ENCODE measurements at regions not wholly inside any gene's neighbourhood (a gene's known extent, or its start where the extent isn't known, plus 50 kb on each side); places are given as distances from the start of the nearest gene placed in this dataset.

GRCh38 chr12:59929110-59929509 is 333.3 kb downstream of the SLC16A7 start:
- DNase-seq (no peak), ATAC-seq (no peak)
- no peak overlapping the region for H3K27ac ChIP-seq (ENCODE audit: low read length)
- 86% methylated on average over 2 of the region's 2 CpGs for WGBS
- H3K9me3 ChIP-seq (ENCODE audit: control insufficient read depth, low read length): no peaks in the 10 kb centered on the region
- no peak overlapping the region for H3K4me3 ChIP-seq (ENCODE audit: low read length)
- H3K27me3 ChIP-seq (ENCODE audit: control insufficient read depth, insufficient read depth): no peaks in the 10 kb centered on the region
- intact Hi-C loops (cut with DNase I): no loop called here
- no peaks in the 10 kb centered on the region for H3K4me1 ChIP-seq (ENCODE audit: control insufficient read depth, insufficient read depth, low read length)

- intact Hi-C loops (cut with DNase I): no loop called here
- Histone ChIP-seq H3K4me3 (ENCODE audit: low read length) (no peak overlapping the region), H3K27me3 (ENCODE audit: control insufficient read depth, insufficient read depth) (no peaks in the 10 kb centered on the region), H3K4me1 (ENCODE audit: control insufficient read depth, insufficient read depth, low read length) (no peaks in the 10 kb centered on the region), H3K27ac (ENCODE audit: low read length) (no peak overlapping the region), H3K9me3 (ENCODE audit: control insufficient read depth, low read length) (no peaks in the 10 kb centered on the region)
- ATAC-seq (no peak), DNase-seq (no peak)
- 92% methylated on average over 1 of the region's 1 CpG for WGBS
Measured at GRCh38 chr12:59934486-59934885, 338.7 kb downstream of the SLC16A7 start.

- WGBS: 75% methylated on average over 3 of the region's 3 CpGs
- H3K27me3 ChIP-seq (ENCODE audit: control insufficient read depth, insufficient read depth): no peaks in the 10 kb centered on the region
Measured at GRCh38 chr12:59936534-59936933, 340.7 kb downstream of the SLC16A7 start.

GRCh38 chr12:59937148-59937547 is 341.3 kb downstream of the SLC16A7 start:
- intact Hi-C loops (cut with DNase I): no loop called here
- Histone ChIP-seq H3K27me3 (ENCODE audit: control insufficient read depth, insufficient read depth) (no peaks in the 10 kb centered on the region), H3K27ac (ENCODE audit: low read length) (no peak overlapping the region), H3K9me3 (ENCODE audit: control insufficient read depth, low read length) (no peaks in the 10 kb centered on the region), H3K4me1 (ENCODE audit: control insufficient read depth, insufficient read depth, low read length) (no peaks in the 10 kb centered on the region), H3K4me3 (ENCODE audit: low read length) (no peak overlapping the region)
- DNase-seq: no peak
- no peak for ATAC-seq

More at GRCh38 chr12:59936534-59936933, 340.7 kb downstream of the SLC16A7 start:
- H3K27ac ChIP-seq (ENCODE audit: low read length): no peak overlapping the region
- H3K9me3 ChIP-seq (ENCODE audit: control insufficient read depth, low read length): no peaks in the 10 kb centered on the region
- ATAC-seq (no peak), DNase-seq (no peak)
- no peaks in the 10 kb centered on the region for H3K4me1 ChIP-seq (ENCODE audit: control insufficient read depth, insufficient read depth, low read length)
- no peak overlapping the region for H3K4me3 ChIP-seq (ENCODE audit: low read length)
- intact Hi-C loops (cut with DNase I): no loop called here

- intact Hi-C loops (cut with DNase I): no loop called here
- DNase-seq (no peak), ATAC-seq (no peak)
- H3K27ac ChIP-seq (ENCODE audit: low read length): no peak overlapping the region
- whole genome bisulfite sequencing: 81% methylated on average over 8 of the region's 8 CpGs
- no peaks in the 10 kb centered on the region for H3K27me3 ChIP-seq (ENCODE audit: control insufficient read depth, insufficient read depth)
- H3K9me3 ChIP-seq (ENCODE audit: control insufficient read depth, low read length): no peaks in the 10 kb centered on the region
- no peaks in the 10 kb centered on the region for H3K4me1 ChIP-seq (ENCODE audit: control insufficient read depth, insufficient read depth, low read length)
- no peak overlapping the region for H3K4me3 ChIP-seq (ENCODE audit: low read length)
Measured at GRCh38 chr12:59938190-59938962, 342.5 kb downstream of the SLC16A7 start.

- H3K27ac ChIP-seq (ENCODE audit: low read length): no peak overlapping the region
- no peaks in the 10 kb centered on the region for H3K27me3 ChIP-seq (ENCODE audit: control insufficient read depth, insufficient read depth)
- intact Hi-C loops (cut with DNase I): no loop called here
- H3K9me3 ChIP-seq (ENCODE audit: control insufficient read depth, low read length): no peaks in the 10 kb centered on the region
- DNase-seq: no peak
- WGBS: 50% methylated on average over 4 of the region's 4 CpGs
- no peak overlapping the region for H3K4me3 ChIP-seq (ENCODE audit: low read length)
- H3K4me1 ChIP-seq (ENCODE audit: control insufficient read depth, insufficient read depth, low read length): no peaks in the 10 kb centered on the region
- ATAC-seq: no peak
Measured at GRCh38 chr12:59940631-59941342, 345.0 kb downstream of the SLC16A7 start.

- Histone ChIP-seq H3K4me1 (ENCODE audit: control insufficient read depth, insufficient read depth, low read length) (no peaks in the 10 kb centered on the region), H3K9me3 (ENCODE audit: control insufficient read depth, low read length) (no peaks in the 10 kb centered on the region), H3K4me3 (ENCODE audit: low read length) (no peak overlapping the region), H3K27ac (ENCODE audit: low read length) (no peak overlapping the region), H3K27me3 (ENCODE audit: control insufficient read depth, insufficient read depth) (no peaks in the 10 kb centered on the region)
- intact Hi-C loops (cut with DNase I): no loop called here
- ATAC-seq (no peak), DNase-seq (no peak)
Measured at GRCh38 chr12:59941461-59941860, 345.6 kb downstream of the SLC16A7 start.

GRCh38 chr12:59944177-59944576 is 348.3 kb downstream of the SLC16A7 start:
- Histone ChIP-seq H3K27me3 (ENCODE audit: control insufficient read depth, insufficient read depth) (no peaks in the 10 kb centered on the region), H3K9me3 (ENCODE audit: control insufficient read depth, low read length) (no peaks in the 10 kb centered on the region), H3K4me1 (ENCODE audit: control insufficient read depth, insufficient read depth, low read length) (no peaks in the 10 kb centered on the region), H3K4me3 (ENCODE audit: low read length) (no peak overlapping the region), H3K27ac (ENCODE audit: low read length) (no peak overlapping the region)
- intact Hi-C loops (cut with DNase I): no loop called here
- DNase-seq (no peak), ATAC-seq (no peak)

GRCh38 chr12:59946635-59947034 is 350.8 kb downstream of the SLC16A7 start:
- 68% methylated on average over 2 of the region's 2 CpGs for WGBS
- Histone ChIP-seq H3K27ac (ENCODE audit: low read length) (no peak overlapping the region), H3K4me3 (ENCODE audit: low read length) (no peak overlapping the region), H3K9me3 (ENCODE audit: control insufficient read depth, low read length) (no peaks in the 10 kb centered on the region), H3K27me3 (ENCODE audit: control insufficient read depth, insufficient read depth) (no peaks in the 10 kb centered on the region), H3K4me1 (ENCODE audit: control insufficient read depth, insufficient read depth, low read length) (no peaks in the 10 kb centered on the region)
- intact Hi-C loops (cut with DNase I): no loop called here
- DNase-seq: no peak
- no peak for ATAC-seq

- Histone ChIP-seq H3K4me1 (ENCODE audit: control insufficient read depth, insufficient read depth, low read length) (no peaks in the 10 kb centered on the region), H3K9me3 (ENCODE audit: control insufficient read depth, low read length) (no peaks in the 10 kb centered on the region), H3K27ac (ENCODE audit: low read length) (no peak overlapping the region), H3K4me3 (ENCODE audit: low read length) (no peak overlapping the region), H3K27me3 (ENCODE audit: control insufficient read depth, insufficient read depth) (no peaks in the 10 kb centered on the region)
- intact Hi-C loops (cut with DNase I): loop anchor here in 1 of 4 donors (5.0 kb wide), 1 partner anchor 541 kb away; no protein-coding TSS in a partner anchor
- 46% methylated on average over 1 of the region's 1 CpG for WGBS
- no peak for ATAC-seq
- no peak for DNase-seq
Measured at GRCh38 chr12:59963546-59963945, 367.7 kb downstream of the SLC16A7 start.

GRCh38 chr12:59972905-59973304 is 377.1 kb downstream of the SLC16A7 start:
- DNase-seq (no peak), ATAC-seq (no peak)

More at GRCh38 chr12:59972905-59973304, 377.1 kb downstream of the SLC16A7 start:
- Histone ChIP-seq H3K27me3 (ENCODE audit: control insufficient read depth, insufficient read depth) (no peaks in the 10 kb centered on the region), H3K27ac (ENCODE audit: low read length) (no peak overlapping the region), H3K4me3 (ENCODE audit: low read length) (no peak overlapping the region), H3K9me3 (ENCODE audit: control insufficient read depth, low read length) (no peaks in the 10 kb centered on the region), H3K4me1 (ENCODE audit: control insufficient read depth, insufficient read depth, low read length) (no peaks in the 10 kb centered on the region)
- whole genome bisulfite sequencing: 31% methylated on average over 4 of the region's 4 CpGs
- intact Hi-C loops (cut with DNase I): no loop called here
